ACC112 (cell line): ENCODE measurements at regions not wholly inside any gene's neighbourhood (a gene's known extent, or its start where the extent isn't known, plus 50 kb on each side); places are given as distances from the start of the nearest gene placed in this dataset.

Source experiments
- H2AFZ ChIP-seq: fragments of 200-600 bp; sonication (generic); one replicate; pipeline ENCODE4 v1.6.0; 2017; ENCODE audit warnings: antibody characterized with exemption, low read length; ENCODE audit not compliant: unreplicated experiment
- H3K27ac ChIP-seq: fragments of 200-600 bp; sonication (generic); 2 replicates; pipeline ENCODE4 v1.5.1; 2014; ENCODE audit warnings: low read depth, mild to moderate bottlenecking, antibody characterized with exemption, low read length, moderate library complexity
- H3K27me3 ChIP-seq: fragments of 200-600 bp; sonication (generic); 2 replicates; pipeline ENCODE4 v1.6.1; 2014; ENCODE audit warnings: mild to moderate bottlenecking, antibody characterized with exemption, low read length, moderate library complexity, mixed read lengths; ENCODE audit not compliant: insufficient read depth
- H3K36me3 ChIP-seq: fragments of 200-600 bp; sonication (generic); 2 replicates; pipeline ENCODE4 v1.6.1; 2016; ENCODE audit warnings: mild to moderate bottlenecking, antibody characterized with exemption, low read length, moderate library complexity, mixed read lengths; ENCODE audit not compliant: insufficient read depth
- H3K4me1 ChIP-seq: fragments of 200-600 bp; sonication (generic); one replicate; pipeline ENCODE4 v1.6.1; 2016; ENCODE audit warnings: low read length, mixed read lengths; ENCODE audit not compliant: insufficient read depth, unreplicated experiment, control insufficient read depth
- H3K4me3 ChIP-seq: fragments of 200-600 bp; sonication (generic); 2 replicates; pipeline ENCODE4 v1.5.1; 2014; ENCODE audit warnings: mild to moderate bottlenecking, low read depth, low read length
- H3K79me2 ChIP-seq: fragments of 200-600 bp; sonication (generic); one replicate; pipeline ENCODE4 v1.6.0; 2016; ENCODE audit warnings: low read length; ENCODE audit not compliant: control insufficient read depth, unreplicated experiment, insufficient read depth

DNA sequence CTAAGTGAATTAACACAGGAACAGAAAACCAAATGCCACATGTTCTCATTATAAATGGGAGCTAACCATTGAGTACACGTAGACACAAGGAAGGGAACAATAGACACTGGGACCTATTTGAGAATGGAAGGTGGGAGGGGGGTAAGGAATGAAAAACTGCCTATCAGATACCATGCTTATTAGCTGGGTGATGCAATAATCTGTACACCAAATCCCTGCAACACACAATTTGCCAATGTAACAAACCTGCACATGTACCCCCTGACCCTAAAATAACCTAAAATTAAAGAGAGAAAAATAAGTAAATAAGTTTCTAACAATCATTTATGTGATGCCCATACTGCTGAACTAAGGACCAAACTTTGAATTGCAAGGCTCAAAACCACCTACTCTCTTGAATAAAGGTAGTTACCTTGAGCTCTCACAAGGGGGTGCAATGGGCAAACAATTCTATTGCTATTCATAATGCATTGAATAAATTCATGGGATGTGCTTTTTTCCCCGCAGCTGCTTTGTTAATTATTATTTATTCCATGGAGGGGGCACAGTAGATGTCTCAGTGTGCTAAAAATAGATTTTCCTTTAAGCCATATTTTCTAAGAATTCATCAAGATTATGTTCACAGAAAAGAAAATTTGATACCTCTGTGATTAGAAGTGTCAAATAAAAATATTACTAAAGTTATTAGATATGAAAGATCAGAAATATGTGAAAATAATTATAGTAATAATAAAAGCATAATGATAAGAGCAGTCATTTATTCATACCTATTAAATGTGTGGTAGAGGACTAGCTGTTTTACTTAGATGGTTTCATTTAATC lies 76.2 kb upstream of the PTPN3 start:
- Histone ChIP-seq H3K36me3 (no peaks in the 10 kb centered on the region), H3K27me3 (peaks cover 19% of the 10 kb centered on the region), H3K4me1 (no peaks in the 10 kb centered on the region)

DNA sequence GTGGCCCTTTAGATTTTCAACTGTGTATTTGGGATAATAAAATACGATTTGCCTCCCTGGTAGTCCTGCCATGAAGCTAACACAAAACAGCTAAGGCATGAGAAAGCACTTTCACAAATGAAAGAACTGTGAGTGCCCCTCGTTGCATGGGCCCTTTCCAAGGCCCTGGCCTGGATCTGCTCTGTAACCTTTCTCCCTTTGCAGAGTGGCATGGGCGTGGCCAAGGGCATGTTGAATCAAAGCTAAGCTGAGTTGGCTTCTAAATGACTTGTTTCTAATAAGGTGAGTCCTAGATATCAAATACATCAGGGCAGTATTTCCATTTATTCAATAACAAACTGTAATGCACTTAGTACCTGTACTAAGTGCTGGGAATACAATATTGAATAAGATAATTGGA lies 78.7 kb upstream of the PTPN3 start:
- H3K79me2 ChIP-seq: no peaks in the 10 kb centered on the region
- H3K27me3 ChIP-seq: no peaks in the 10 kb centered on the region
- H3K36me3 ChIP-seq: no peaks in the 10 kb centered on the region
- H2AFZ ChIP-seq: no peak overlapping the region
- H3K4me1 ChIP-seq: no peaks in the 10 kb centered on the region
- H3K27ac ChIP-seq: no peak overlapping the region
- H3K4me3 ChIP-seq: no peak overlapping the region

More for the DNA sequence above, 76.2 kb upstream of the PTPN3 start:
- Histone ChIP-seq H3K4me3 (no peak overlapping the region), H2AFZ (no peak overlapping the region), H3K79me2 (no peaks in the 10 kb centered on the region), H3K27ac (no peak overlapping the region)

DNA sequence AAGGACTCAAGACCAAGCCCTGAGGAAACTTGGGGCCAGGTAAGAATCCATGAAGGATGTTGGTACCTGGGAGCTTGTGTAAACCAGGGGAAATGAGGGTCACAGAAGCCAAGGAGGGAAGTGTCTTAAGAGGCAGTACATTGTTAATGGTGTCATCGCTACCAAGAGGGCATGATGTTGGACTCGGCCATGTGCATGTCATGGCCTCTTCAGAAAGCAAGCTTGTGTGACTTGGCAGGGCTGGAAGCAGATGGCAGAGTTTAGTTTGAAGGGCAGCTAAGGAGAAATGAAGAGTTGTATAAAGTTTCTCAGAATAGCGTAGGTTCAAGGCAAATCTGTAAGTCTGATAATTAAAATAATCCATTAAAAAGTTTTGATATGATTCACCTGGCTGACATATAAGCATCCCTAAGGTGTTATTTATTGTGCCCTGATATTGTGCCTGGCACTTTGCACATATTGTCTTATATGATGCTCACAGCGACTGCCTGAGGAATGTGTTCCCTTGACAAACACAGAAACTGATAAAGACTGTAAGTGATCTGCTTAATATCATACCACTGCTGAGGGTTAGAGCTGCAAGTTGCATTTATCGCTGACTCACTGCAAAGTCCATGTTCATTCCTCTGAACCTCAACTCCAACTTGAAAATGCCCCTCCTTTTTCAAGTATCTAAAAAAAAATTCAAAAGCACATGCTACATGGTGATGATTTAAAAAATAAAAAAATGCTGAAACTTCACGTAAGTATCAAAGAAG lies 81.3 kb upstream of the PTPN3 start:
- Histone ChIP-seq H3K4me1 (no peaks in the 10 kb centered on the region), H3K4me3 (no peak overlapping the region), H3K36me3 (no peaks in the 10 kb centered on the region), H3K79me2 (no peaks in the 10 kb centered on the region), H3K27me3 (no peaks in the 10 kb centered on the region), H2AFZ (no peak overlapping the region), H3K27ac (no peak overlapping the region)

DNA sequence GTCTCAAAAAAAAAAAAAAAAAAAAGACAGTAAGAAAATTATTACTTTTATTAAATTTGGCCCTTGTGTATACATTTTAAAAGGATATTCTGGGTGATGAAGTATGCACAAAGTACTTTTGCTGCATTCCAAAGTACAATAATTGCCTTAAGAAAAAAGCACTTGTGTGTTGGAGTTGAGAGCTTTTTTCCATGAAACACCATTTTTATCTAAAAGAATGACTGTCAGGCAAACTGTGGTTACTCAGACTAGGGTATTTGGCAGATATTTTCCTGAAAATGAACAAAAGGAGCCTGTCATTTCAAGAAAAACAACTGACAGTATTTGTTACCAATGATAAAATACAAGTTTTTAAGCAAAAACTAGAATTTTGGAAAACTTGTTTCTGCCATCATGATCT lies 84.3 kb upstream of the PTPN3 start:
- Histone ChIP-seq H2AFZ (no peak overlapping the region), H3K79me2 (no peaks in the 10 kb centered on the region), H3K27me3 (peaks cover 23% of the 10 kb centered on the region), H3K36me3 (no peaks in the 10 kb centered on the region), H3K27ac (no peak overlapping the region), H3K4me3 (no peak overlapping the region), H3K4me1 (no peaks in the 10 kb centered on the region)

DNA sequence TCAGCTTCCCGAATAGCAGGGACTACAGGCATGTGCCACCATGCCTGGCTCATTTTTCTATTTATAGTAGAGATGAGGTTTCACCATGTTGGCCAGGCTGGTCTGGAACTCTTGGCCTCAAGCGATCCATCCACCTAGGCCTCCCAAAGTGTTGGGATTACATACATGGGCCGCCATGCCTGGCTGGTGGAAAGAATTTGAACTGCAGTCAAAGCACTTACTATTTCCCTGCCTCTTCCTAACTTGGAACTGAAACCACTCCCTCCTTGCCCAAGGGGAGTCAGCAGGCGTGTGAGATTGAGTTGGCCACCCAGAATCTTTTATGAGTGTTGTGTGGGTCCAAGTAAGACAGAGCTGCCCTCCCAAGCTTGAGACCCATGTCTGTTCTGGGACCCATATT lies 86.1 kb upstream of the PTPN3 start:
- Histone ChIP-seq H3K27ac (no peak overlapping the region), H3K36me3 (no peaks in the 10 kb centered on the region), H3K27me3 (peaks cover 41% of the 10 kb centered on the region), H2AFZ (no peak overlapping the region), H3K4me3 (no peak overlapping the region), H3K4me1 (no peaks in the 10 kb centered on the region), H3K79me2 (no peaks in the 10 kb centered on the region)

DNA sequence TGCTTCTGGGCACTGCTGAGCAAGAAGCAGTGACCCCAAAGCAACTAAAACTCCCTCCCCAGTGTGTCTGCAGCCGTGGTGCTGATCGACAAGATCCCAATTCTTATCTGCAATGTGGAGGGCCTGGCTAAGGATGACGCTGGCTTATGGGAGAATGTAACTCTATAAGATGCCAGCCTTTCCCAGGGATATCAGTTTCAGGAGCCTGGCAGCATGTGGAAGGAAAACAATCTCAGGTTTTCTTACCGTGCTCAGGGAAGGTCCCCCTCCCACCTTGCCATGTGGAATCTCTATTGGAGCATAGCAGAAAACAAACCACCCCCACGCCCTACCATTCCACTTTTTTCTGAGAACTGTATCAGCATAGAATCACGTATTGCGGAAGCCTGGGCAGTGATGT lies 87.7 kb upstream of the PTPN3 start:
- H3K79me2 ChIP-seq: no peaks in the 10 kb centered on the region
- peaks cover 55% of the 10 kb centered on the region for H3K27me3 ChIP-seq
- no peak overlapping the region for H3K4me3 ChIP-seq
- H3K27ac ChIP-seq: no peak overlapping the region
- no peaks in the 10 kb centered on the region for H3K4me1 ChIP-seq
- no peaks in the 10 kb centered on the region for H3K36me3 ChIP-seq
- H2AFZ ChIP-seq: no peak overlapping the region

DNA sequence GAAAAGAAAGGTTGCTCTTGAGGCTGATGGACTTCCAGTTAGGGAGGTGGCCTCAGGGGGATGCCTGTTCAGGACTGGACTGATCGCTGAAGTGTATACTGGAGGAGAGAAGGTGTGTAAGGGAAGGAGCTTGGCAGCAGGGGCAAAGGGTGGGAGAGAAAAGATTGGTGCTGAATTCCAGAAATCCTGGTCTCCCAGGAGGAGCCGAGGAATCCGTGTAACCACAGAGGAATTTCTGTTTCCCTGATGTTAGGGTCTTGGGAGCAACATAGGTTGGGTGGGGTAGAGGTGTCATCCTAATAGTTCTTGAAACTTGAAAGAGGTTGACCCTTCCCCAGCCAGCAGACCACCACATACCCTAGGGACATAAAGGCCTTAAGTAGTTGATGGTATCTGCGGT lies 88.9 kb upstream of the PTPN3 start:
- no peak overlapping the region for H2AFZ ChIP-seq

DNA sequence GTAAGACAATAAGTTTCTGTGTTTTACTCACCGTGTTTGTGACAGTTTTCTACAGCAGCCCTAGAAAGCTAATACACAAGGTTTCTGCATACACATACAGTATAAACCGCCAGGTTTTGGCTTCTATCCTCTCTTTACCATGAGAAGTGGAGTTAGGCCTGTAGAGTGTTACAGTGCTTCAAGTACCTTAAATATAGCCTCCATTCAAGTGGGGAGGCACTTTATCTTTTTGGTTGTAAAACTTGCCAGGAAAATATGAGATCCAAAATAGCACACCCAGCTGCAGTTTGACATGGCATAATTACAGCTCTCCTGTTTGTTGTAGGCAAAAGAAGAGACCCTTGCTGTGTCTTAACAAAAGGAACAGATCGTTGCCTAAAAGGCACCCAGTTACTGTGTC lies 90.3 kb upstream of the PTPN3 start:
- H3K27ac ChIP-seq: no peak overlapping the region
- no peaks in the 10 kb centered on the region for H3K36me3 ChIP-seq
- H3K4me3 ChIP-seq: no peak overlapping the region
- H2AFZ ChIP-seq: no peak overlapping the region
- peaks cover 65% of the 10 kb centered on the region for H3K27me3 ChIP-seq
- H3K79me2 ChIP-seq: no peaks in the 10 kb centered on the region
- no peaks in the 10 kb centered on the region for H3K4me1 ChIP-seq

More for the DNA sequence above, 88.9 kb upstream of the PTPN3 start:
- Histone ChIP-seq H3K4me1 (no peaks in the 10 kb centered on the region), H3K4me3 (no peak overlapping the region), H3K27me3 (peaks cover 62% of the 10 kb centered on the region), H3K27ac (no peak overlapping the region), H3K36me3 (no peaks in the 10 kb centered on the region), H3K79me2 (no peaks in the 10 kb centered on the region)

DNA sequence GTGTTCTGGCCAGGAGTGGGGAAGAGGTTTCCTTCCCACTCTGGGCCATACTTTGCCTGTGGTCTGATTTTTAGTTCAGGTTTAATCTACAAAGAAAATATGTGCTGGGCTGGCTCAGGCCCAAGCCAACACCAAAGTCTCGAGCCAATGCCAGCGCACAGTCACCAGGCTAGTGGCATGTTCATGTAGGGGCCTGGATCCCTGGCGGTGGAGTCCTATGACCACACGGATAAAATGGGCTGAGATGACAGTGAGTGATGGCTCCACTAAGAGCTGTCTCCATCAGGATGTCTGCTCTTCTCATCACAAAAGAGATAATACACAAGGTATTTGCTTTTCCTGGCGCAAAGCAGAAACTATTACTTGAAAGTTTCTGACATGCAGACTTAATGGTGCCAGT lies 92.9 kb upstream of the PTPN3 start:
- Histone ChIP-seq H3K79me2 (no peaks in the 10 kb centered on the region), H3K27me3 (peaks cover 55% of the 10 kb centered on the region), H3K4me1 (no peaks in the 10 kb centered on the region), H3K36me3 (no peaks in the 10 kb centered on the region), H2AFZ (no peak overlapping the region), H3K27ac (no peak overlapping the region), H3K4me3 (no peak overlapping the region)

DNA sequence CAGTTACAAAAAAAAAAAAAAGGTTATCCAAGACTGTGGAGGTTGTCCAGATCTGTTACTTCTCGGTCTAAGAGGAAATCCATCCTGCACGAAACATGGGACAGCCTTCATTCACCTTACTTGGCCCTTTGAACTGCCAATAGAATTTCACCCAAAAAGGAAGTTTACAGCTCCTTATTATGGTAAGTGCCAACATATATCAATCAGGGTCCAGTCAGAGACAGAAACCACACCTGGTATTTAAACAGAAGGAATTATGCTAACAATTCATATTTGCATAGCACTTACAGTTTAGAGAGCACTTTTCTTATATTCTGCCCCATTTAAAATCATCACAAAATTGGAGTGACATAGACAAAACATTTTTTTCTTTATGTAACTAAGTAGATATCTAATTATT lies 93.6 kb upstream of the PTPN3 start:
- H3K4me3 ChIP-seq: no peak overlapping the region
- H3K4me1 ChIP-seq: no peaks in the 10 kb centered on the region
- H3K27me3 ChIP-seq: peaks cover 50% of the 10 kb centered on the region
- no peaks in the 10 kb centered on the region for H3K79me2 ChIP-seq
- H3K27ac ChIP-seq: no peak overlapping the region
- H2AFZ ChIP-seq: no peak overlapping the region
- H3K36me3 ChIP-seq: no peaks in the 10 kb centered on the region

DNA sequence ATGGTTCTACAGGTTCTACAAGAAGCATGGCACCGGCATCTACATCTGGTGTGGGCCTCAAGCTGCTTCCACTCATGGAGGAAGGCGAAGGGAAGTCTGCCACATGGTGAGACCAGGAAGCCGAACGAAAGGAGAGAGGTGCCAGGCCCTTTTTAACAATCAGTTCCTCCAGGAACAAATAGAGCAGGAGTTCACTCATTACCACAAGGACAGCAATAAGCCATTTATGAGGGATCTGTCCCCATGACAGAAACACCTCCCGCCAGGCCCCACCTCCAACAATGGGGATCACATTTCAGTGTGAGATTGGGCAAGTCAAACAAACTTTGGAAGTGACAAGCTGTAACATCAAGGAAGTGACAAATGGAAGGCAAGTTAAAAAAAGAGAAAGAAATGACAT lies 95.5 kb upstream of the PTPN3 start:
- H2AFZ ChIP-seq: no peak overlapping the region
- no peak overlapping the region for H3K4me3 ChIP-seq
- H3K36me3 ChIP-seq: no peaks in the 10 kb centered on the region
- peaks cover 30% of the 10 kb centered on the region for H3K27me3 ChIP-seq
- H3K27ac ChIP-seq: no peak overlapping the region
- H3K79me2 ChIP-seq: no peaks in the 10 kb centered on the region
- no peaks in the 10 kb centered on the region for H3K4me1 ChIP-seq
